DMS 273 treated with DMSO at 0.1 percent for 48 hours (cell line): ENCODE measurements at regions not wholly inside any gene's neighbourhood (a gene's known extent, or its start where the extent isn't known, plus 50 kb on each side); places are given as distances from the start of the nearest gene placed in this dataset.

ENCODE experiments used
- DNase-seq: peaks from one replicate; lab custom pipeline; 2025; lab: John Stamatoyannopoulos, UW

DNA sequence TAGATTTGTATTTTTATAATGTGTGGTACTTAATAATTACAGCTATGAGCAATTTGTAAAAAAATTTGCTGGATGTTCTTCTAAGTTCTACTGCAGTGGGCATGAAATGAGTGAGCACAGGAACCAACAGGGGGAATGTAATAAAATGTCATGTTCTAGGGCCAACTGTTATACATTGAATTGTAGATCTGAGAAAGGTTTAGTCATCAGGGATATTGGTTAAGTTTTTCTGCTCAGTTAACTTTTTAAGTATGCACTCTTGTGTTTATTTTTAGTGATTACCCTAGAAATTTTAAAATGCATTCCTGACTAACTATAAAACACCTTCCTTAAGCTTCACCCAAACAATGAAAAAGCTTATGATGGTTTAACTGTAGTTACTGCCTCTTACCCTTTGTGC lies 101.8 kb downstream of the CAND1 start:
- DNase-seq = no peak

DNA sequence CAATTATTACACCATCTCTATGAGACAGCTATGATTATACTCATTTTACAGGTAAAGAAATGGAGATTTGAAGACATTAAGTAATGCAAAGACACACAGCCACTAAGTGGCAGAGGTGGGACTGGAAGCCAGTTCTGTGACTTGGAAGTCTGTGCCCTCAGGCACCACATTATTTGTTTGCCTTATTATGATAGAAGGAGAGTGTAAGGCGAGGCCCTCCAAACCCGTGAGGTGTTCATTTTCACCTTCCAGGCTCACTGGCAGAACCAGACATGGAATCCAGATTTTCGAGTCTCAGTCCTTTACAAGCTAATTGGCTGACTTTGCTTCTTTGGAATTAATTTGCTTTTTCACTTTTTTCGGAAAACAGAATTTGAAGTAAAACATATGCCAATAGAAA lies 107.9 kb downstream of the CAND1 start:
- no peak for DNase-seq

DNA sequence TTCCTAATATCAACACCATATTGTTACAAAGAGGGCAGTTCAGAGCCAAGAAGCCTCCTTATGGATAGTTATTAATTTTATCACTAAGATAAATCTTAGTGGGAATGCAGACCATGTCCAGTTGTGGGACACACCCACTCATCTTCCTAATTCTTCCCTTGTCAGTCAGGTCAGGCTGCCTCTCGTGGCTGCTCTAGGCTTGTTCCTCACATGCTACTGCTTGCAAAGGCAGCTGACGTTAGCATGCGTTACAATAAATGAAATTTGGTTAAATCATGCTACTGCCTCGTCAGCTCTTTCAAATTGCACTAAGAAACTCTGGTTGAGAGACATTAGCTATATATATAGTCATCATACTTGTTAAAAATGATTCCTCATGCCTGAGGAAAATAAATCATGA lies 108.4 kb downstream of the CAND1 start:
- DNase-seq = no peak

DNA sequence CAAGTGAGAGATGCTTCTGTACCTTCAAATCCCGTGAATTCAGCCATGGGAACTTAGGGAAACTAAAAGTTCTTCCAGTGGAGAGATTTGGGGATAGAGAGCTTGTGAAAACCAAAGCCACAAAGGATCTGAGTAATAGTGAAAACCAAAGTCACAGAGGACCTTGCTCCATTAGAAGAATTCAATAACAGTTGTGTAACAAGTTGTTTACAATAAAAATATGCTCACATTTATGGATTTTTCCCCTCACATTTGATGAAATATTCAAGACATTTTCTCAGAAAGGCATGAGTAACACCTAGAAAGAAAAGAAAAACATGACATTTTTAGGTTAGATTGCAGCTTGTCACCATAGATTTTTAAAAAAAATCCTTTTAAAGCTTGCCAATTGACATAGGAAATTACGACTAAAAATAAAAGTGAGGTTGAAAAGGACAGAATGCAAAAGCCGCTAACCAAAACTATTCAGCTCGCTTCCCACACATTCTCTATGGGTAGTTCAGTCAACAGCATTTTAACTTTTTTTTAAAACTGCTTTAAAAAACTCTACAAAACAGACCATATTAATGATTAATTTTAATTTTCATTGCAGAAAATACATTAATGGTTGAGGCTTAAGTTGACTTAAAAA lies 113.2 kb downstream of the CAND1 start:
- DNase-seq = no peak

DNA sequence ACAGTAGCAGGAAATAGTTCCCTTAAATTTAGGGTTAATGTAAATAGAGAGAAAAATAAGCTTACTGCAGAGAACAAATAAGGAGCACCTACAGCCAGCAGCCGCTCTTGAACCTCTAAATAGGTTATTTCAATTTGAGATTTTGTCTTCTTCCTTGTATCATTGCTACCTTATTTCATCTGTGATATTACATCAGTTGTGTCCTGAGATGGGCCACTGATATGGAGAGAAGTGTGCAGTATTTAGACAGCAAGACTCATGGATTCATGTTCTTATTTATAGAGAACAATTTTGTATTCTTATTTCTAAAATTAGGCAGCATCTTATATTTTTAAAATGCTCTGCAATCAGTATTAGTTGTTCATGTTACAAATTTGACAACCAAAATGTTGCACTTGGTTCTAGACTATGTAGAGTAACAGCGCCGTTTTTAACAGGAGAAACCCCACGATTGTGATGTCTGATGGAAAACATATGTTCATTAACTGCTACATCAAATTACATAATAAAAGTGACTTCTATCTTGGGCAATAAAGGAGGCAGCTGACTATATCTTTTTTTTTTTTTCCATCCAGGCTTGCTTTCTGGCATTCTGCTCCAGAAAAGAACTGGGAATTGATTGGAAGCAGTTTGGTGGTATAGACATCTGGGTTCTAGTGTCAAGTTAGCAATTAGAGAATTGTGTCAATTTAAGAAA lies 117.9 kb downstream of the CAND1 start:
- DNase-seq = no peak

DNA sequence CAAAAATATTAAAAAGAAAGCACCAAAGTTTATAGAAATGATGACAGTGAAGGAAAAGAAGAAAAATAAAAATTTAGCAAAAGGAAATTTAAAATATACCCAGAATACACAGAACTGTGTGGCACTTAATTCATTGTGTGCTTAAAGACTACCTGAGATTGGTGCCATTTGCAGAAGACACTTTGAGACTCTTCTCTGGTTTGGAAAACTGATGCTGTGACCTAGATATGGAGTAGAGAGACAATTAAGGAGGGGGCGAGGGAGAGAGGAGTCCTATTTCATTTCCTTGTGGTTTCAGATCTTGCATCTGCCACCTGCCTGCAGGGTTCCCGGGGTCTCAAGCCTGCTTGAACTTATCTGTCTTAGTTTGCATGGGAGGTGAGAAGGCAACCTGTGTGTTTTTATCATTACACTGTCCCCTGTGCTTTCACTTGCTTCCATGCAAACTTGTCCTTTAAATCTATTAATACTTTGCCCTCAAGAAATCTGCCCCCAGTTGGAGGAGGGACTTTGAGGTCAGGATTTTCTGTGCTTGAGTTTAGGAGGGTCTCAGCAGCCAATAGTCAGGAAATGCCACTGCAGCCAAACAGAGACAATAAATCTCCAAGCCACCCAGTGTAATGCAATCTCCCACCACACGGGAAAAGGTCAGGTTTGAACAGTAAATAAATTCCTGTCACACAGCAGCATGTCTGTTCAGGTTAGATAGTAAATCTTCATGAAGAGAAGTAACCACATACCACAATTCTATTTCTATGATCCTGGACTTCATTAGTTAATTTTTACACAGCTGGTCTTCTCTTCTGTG lies 119.4 kb downstream of the CAND1 start:
- DNase-seq = no peak

DNA sequence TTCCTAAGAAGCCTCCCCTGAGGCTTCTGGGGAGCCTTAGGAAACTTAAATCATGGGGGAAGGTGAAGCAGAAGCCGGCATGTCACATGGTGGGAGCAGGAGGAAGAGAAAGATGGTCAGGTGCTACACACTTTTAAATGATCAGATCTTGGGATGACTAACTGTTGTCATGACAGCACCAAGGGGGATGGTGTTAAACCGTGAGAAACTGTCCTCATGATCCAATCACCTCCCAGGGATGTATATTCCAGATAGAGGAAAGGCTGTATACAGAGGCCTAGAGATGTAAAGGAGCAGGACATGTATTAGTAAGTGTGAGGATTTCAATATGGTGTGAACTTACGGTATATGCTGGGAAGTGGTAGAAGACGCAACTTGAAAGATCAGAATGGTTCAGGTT lies 121.1 kb downstream of the CAND1 start:
- no peak for DNase-seq

DNA sequence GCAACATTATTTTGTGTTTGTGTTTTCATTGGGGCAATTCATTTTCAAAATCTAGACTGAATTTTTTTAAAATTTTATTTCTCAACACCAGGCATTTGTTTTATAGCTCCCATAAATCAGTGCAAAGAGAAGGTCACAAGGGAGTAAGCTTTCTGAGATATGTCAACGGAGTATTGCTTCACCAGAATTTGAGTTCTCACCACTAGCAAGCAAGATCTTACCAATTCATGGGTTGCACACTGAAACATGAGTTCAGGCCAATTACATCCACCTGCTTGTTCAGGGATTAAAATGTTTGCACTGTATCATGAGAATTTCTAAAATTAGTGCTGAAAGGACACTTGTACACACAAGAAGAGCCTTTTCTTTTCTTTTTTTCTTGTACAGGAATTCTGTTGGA lies 121.9 kb downstream of the CAND1 start:
- no peak for DNase-seq

DNA sequence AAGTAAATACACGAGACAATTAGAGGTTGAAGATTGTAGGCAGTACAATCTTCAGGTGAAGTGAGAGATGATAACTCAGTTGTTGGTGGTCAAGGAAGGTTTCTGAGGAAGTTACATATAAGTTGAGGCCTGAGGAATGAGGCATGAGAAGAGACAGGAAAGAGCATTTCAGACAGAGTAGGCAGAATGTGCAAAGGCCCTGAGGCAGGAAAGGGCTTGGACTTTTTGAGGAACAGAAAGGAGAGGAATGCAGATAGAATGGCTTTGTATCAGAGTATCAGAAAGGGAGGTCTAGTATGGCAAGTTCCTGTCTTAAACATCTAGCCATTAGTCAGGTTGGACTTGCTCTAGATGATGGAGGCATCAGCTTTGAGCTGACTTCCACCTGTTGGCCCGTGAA lies 122.5 kb downstream of the CAND1 start:
- DNase-seq = no peak

DNA sequence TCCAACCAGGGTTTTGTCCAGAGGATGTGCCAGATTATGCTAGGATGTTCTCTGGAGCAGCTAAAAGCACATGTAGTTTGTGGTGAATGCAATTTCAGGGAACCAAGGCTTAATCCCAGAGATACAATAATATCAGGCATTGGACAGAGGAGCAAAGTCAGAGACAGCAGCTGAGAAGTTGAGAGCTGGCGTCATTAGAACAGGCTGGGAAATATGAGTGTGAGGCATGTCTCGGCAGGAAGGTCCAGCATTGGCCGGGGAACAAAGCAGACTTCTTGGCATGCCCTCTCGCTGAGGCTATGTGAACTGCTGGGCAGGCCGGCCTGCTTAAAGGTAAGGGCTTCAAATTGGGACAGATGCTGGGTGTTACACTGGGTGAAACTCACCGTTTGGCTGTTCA lies 125.4 kb downstream of the CAND1 start:
- peak; percentile 57 for DNase-seq

DNA sequence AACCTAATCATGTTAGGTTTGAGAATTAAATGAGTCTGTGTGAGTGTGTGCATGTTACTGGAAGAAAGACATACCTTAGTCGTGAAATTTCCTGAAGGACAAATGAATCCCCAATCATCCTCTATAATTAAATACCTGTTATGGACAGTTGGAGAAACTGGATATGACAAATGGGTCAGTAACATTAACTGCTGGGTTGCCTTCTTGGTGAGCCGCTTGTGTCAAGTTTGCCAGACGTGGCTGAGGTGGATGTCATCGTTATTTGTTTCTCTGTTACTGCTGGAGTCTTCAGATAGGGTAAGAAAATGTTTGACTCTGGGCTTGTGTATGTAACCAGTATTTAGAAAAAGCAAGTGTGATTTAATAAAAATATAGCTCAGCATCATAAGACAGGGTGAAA lies 131.6 kb downstream of the CAND1 start:
- DNase-seq = no peak

DNA sequence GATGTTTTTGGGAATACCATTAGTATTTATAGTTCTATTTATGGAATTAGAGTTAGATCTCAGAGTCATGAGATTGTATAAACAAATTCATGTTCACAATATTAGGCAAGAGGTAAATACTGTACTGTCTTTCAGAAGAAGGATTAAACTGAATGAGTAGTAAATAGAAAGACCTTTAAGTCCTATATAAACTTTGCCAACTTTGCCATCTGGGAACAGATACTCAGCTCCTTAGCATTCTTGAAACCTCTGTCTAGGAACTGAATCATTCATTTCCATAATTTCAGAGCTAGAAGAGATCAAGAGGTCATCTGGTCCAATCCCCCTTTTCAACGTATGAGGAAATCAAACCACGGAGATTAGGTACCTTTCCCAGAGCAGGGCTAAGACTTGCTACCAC lies 141.1 kb downstream of the CAND1 start:
- peak; percentile 20 for DNase-seq

DNA sequence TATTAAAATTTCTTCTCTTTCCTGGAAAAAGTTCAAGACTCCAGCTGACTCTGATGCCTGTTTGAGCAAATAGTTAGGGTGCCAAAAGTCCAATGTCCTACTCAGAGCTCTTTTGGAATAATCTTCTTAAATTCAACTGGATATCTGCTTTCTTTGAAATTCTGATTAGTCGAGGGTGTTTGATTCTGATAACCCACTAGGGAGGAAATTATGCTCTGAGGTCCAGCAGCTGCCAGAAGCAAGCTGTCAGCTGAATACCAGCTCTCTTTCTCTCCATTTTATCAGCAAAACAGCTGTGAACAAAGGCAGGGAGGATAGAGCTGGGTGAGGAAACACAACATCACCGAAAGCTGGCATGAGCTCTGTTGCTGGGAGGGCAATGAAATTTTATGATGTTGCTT lies 141.5 kb downstream of the CAND1 start:
- peak; percentile 41 for DNase-seq

DNA sequence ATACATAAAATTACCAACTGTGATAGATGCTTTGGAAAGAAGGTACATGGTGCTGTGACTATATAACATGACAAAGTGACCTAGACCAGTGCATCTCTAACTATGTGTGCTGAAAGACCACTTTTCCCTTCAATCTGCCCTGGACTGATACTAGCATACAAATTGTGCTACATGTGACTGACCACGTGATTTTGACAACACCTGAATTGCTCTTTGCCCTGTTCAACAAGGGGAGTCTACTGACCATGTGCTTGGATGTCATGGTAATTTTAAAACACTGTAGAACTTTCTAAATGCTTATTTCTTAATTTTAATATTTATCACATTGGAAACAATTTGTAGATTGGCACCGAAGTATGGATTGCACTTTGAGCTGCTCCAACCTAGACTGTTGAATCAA lies 142.4 kb downstream of the CAND1 start:
- no peak for DNase-seq

DNA sequence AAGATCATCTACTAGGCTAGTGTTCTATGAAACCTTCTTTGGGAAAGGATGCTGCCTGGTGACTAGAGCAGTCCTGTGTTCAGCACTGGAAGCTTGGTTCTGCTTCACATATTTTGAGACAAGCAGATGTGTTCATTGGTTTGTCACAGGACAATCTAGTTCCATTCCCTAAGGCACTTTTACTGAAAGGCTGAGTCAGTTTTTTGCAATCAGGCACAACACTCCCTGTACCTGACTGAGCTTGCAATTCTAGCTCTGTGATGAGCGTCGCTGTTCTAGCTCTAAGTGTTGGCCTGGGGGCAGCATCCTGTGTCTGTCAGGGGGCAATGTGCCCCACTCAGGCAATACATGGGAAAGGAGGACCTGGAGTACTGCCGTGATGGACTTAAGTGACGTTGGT lies 144.4 kb downstream of the CAND1 start:
- DNase-seq = no peak

DNA sequence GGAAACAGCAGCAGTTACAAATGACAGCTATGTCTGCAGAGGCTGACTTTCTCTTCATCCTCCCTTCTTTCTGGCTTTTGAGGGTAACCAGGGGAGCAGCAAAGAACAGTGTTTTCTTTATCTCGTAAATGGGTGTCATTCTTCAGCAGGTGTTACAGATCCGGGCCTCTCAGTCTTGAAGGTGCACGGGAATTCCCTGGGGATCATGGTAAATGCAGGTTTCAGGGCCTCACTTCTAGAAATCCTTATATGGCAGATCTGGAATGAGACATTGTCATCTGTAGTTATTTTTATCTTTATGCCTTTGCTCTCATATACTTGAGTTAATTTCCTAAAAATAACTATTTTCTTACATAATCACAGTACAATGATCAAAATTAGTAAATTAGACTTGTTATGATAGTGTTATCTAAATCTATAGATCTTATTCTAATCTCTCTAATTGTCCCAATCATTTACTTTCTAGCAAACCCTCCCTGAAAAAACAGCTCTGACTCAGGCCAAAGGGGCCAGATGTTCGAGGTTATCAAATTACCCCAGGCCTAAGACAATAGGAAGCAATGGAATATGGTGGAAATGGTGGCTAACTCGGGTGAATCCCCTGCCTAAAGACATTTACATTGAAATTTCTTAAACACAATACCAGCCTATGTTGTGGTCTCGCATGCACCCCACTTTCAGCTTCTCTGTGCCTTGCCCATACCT lies 145.0 kb downstream of the CAND1 start:
- DNase-seq = peak; percentile 3

DNA sequence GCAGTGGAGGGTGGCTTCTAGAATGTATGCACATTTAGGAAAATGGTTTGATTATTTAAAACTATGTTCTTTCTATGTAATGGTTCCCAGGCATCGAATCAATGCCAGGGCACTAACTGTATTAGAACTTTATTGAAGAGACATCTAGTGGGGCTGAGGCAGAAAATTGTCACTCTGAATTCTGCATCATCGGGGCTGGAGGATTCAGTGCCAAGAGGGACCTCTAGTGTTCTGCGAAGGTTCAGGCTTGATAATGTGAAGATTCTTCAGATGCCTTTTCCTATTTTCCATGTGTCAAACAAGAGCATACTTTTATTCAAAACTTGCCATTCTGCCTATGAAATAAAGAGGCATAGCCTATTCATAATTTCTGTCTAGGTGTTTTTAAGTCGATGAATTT lies 146.3 kb downstream of the CAND1 start:
- peak; percentile 5 for DNase-seq

DNA sequence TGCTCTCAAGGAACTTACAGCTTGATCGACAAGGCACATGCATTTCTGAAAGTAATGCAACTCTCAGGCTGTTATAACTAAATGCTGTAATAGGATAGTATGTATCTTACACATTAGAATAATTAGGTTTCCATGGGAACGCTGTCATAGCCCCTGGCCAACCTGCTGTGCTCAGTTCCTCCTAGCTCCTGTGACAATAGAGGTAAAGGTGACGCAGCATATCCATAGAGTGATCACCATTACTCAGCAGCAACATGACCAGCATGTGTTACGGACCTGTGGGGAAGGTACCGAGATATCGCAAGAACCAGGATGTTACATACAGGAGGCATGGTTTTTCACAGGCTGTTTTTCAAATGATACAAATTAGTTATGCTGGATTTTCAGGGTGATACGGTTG lies 150.7 kb downstream of the CAND1 start:
- no peak for DNase-seq

DNA sequence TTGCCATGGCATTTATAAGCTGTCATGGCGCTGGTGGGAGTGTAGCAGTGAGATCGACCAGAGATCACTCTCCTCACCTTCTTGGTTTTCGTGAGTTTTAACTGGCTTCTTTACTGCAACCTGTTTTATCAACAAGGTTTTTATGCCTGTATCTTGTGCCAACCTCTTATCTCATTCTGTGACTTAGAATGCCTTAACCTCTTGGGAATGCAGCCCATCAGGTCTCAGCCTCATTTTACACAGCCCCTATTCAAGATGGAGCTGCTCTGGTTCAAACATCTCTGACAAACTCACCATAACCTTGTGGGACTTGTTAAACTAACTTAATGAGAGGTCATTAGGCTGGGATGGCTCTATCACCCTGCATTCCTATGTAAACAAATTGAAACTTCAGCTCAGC lies 151.3 kb downstream of the CAND1 start:
- no peak for DNase-seq

DNA sequence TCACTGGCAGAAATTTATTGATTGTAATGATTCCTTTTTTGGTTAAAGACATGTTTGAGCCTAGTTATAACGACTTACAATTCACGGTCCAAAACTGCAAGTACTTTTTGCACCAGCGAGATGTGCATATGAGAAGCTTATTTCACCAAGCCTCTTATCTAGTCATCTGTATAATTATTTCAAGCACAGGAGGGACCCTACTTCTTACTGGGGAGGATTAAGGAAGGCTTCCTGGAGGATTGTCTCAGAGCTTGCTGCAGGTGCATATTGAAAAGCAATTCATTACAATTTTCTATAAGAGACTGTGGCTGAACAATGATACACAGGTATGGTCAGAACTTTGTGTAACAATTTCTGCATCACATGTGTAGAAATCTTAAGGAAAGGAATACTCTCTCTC lies 152.9 kb downstream of the CAND1 start:
- no peak for DNase-seq

DNA sequence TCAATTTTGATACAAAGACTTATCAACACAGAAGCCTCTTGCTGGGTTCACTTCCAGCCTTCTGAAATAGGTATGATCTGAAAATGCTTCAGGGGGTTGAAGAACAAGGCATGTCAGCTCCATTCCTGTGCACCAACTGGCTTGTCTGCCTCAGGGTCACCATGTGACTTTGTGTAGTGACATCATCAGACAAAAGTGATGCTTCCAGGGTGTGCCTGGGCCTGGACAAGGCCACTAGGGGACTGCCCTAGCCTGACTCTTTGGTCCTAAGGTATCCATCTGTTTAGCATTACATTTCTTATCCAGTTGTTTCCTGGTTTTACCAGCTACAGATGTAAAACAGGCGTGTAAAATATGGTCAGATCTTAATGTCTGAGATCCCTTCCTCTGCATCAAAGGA lies 155.6 kb downstream of the CAND1 start:
- DNase-seq = no peak

DNA sequence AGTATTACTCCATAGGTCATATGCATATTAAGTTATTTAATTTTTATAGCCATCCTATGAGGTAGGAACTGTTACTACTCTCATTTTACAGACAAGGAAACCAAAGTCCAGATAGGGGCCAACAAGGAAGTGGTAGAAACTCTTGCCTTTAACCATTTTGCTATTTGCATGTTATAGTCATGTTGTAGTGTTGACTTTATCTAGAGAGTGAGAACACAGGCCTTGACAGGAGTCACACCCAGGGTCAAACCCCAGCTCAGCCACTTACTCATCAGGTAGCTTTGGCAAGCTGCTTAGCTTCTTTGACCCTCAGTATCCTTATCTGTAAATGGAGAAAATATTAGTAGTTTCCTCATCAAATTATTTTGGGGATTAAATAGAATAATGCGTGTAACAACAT lies 156.2 kb downstream of the CAND1 start:
- DNase-seq = no peak

DNA sequence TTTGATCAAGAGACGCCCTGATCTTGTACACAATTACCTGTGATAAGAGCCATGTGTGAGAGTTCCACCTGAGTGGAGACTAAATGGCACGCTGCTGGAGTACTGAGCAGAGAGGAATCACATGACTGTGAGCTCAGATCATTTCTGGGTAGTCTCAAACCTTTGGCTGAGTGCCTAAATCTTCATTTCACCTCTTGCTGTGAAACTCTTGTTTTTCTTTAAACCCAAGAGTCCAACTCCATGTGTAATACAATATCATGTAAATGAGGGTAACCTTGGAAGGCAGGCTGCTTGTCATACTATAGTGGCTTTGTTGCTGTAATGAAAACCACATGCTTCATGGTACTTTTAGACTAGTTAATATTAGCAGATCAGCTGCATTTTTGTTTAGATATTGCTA lies 156.9 kb downstream of the CAND1 start:
- peak; percentile 20 for DNase-seq
